ENCODE measurements at regions not wholly inside any gene's neighbourhood (a gene's known extent, or its start where the extent isn't known, plus 50 kb on each side); places are given as distances from the start of the nearest gene placed in this dataset.
"Not testable (repeated sequence)": the region's sequence is repeated elsewhere in the genome, so short reads cannot be mapped to it uniquely, and the experiment has no call there.

GRCh38 chr7:153696242-153696641 lies 356.0 kb upstream of the DPP6 start:
- no peak for DNase-seq

GRCh38 chr7:153698046-153698445 lies 354.2 kb upstream of the DPP6 start:
- DNase-seq: peak; percentile 42

GRCh38 chr7:153701678-153702077 lies 350.5 kb upstream of the DPP6 start:
- no peak for DNase-seq

GRCh38 chr7:153723892-153724291 lies 328.3 kb upstream of the DPP6 start:
- DNase-seq: not testable (repeated sequence)

GRCh38 chr7:153731504-153731903 lies 320.7 kb upstream of the DPP6 start:
- not testable (repeated sequence) for DNase-seq

GRCh38 chr7:153743434-153743833 lies 308.8 kb upstream of the DPP6 start:
- not testable (repeated sequence) for DNase-seq

GRCh38 chr7:153747969-153748368 lies 304.2 kb upstream of the DPP6 start:
- DNase-seq: peak; percentile 63

- DNase-seq: peak; percentile 69
Measured at GRCh38 chr7:153748885-153749284, 303.3 kb upstream of the DPP6 start.

GRCh38 chr7:153765869-153766268 lies 286.3 kb upstream of the DPP6 start:
- not testable (repeated sequence) for DNase-seq

GRCh38 chr7:153766926-153767325 lies 285.3 kb upstream of the DPP6 start:
- not testable (repeated sequence) for DNase-seq

- DNase-seq: no peak
Measured at GRCh38 chr7:153772966-153773365, 279.2 kb upstream of the DPP6 start.

GRCh38 chr7:153776940-153777339 lies 275.3 kb upstream of the DPP6 start:
- not testable (repeated sequence) for DNase-seq

GRCh38 chr7:153797363-153797762 lies 254.8 kb upstream of the DPP6 start:
- not testable (repeated sequence) for DNase-seq

GRCh38 chr7:153808117-153808516 lies 244.1 kb upstream of the DPP6 start:
- no peak for DNase-seq

- no peak for DNase-seq
Measured at GRCh38 chr7:153829525-153829924, 222.7 kb upstream of the DPP6 start.

GRCh38 chr7:153832160-153832559 lies 220.0 kb upstream of the DPP6 start:
- DNase-seq: peak; percentile 27

- peak; percentile 20 for DNase-seq
Measured at GRCh38 chr7:153835103-153835502, 217.1 kb upstream of the DPP6 start.

GRCh38 chr7:153835712-153836265 lies 216.4 kb upstream of the DPP6 start:
- DNase-seq: no peak

GRCh38 chr7:153838591-153838990 lies 213.6 kb upstream of the DPP6 start:
- DNase-seq: no peak

- no peak for DNase-seq
Measured at GRCh38 chr7:153840861-153841260, 211.3 kb upstream of the DPP6 start.

GRCh38 chr7:153847828-153848227 lies 204.4 kb upstream of the DPP6 start:
- DNase-seq: no peak

GRCh38 chr7:153852261-153852660 lies 199.9 kb upstream of the DPP6 start:
- DNase-seq: no peak

GRCh38 chr7:153858355-153858754 lies 193.8 kb upstream of the DPP6 start:
- no peak for DNase-seq

- DNase-seq: no peak
Measured at GRCh38 chr7:153859239-153859638, 193.0 kb upstream of the DPP6 start.
